Suprapubic skin (tissue), 4 donors: ENCODE measurements at regions not wholly inside any gene's neighbourhood (a gene's known extent, or its start where the extent isn't known, plus 50 kb on each side); places are given as distances from the start of the nearest gene placed in this dataset.
A peak's percentile ranks its signal among the peaks of the same experiment; 100 is the strongest.

ENCODE experiments used
- DNase-seq, 2 donors: peaks; one replicate each; pipeline ENCODE4 v3.0.0-alpha.2; 2019; ENCODE audit warnings: low spot score in 2 of 2
- H3K27ac ChIP-seq: fragments of 200-600 bp; sonication (generic); one replicate; pipeline ENCODE4 v1.5.1; 2019
- H3K27me3 ChIP-seq: fragments of 200-600 bp; sonication (generic); one replicate; pipeline ENCODE4 v1.5.1; 2019
- H3K36me3 ChIP-seq: fragments of 200-600 bp; sonication (generic); one replicate; pipeline ENCODE4 v1.5.1; 2019
- H3K4me1 ChIP-seq: fragments of 200-600 bp; sonication (generic); one replicate; pipeline ENCODE4 v1.5.1; 2019
- H3K4me3 ChIP-seq: fragments of 200-600 bp; sonication (generic); one replicate; pipeline ENCODE4 v1.5.1; 2019; ENCODE audit warnings: mild to moderate bottlenecking
- H3K9me3 ChIP-seq: fragments of 200-600 bp; sonication (generic); one replicate; pipeline ENCODE4 v1.5.1; 2019
- CTCF ChIP-seq, 2 donors: fragments of 200-600 bp in 1 of 2; fragments of 450-650 bp in 1 of 2; sonication (generic) in 1 of 2; IDR thresholded peaks; one replicate each; pipeline ENCODE4 v1.5.1; 2016 to 2019; ENCODE audit warnings: antibody characterized with exemption in 2 of 2, mild to moderate bottlenecking in 1 of 2, moderate library complexity in 1 of 2
- EP300 ChIP-seq: sonication (generic); formaldehyde crosslinking; IDR thresholded peaks from one replicate; pipeline ENCODE4 v1.6.1; 2017; ENCODE audit warnings: antibody characterized with exemption
- POLR2A ChIP-seq, 2 donors: fragments of 450-650 bp; IDR thresholded peaks; one replicate each; pipeline ENCODE4 v1.6.1; 2017; ENCODE audit warnings: antibody characterized with exemption in 2 of 2, mild to moderate bottlenecking in 2 of 2, moderate library complexity in 2 of 2
- POLR2AphosphoS5 ChIP-seq, 3 donors: sonication (generic); formaldehyde crosslinking; IDR thresholded peaks; one replicate each; pipeline ENCODE4 v1.6.1; 2017; ENCODE audit warnings: antibody characterized with exemption in 3 of 3
- WGBS: methylation state at CpG from one replicate; pipeline ENCODE4 v1.1.5; 2018; 5-methylcytosine and 5-hydroxymethylcytosine counted together

GRCh38 chr2:41129988-41130387 lies 678.1 kb upstream of the SLC8A1 start:
- no peak overlapping the region for H3K27ac ChIP-seq
- no peak overlapping the region for H3K4me3 ChIP-seq
- H3K36me3 ChIP-seq = no peaks in the 10 kb centered on the region
- no peaks in the 10 kb centered on the region for H3K4me1 ChIP-seq
- H3K9me3 ChIP-seq = no peaks in the 10 kb centered on the region
- 48% methylated on average over 3 of the region's 3 CpGs for WGBS
- H3K27me3 ChIP-seq = no peaks in the 10 kb centered on the region
- DNase-seq = no peak
- no peak for TF ChIP-seq POLR2A (IDR thresholded peaks at IDR 0.05)
- no peak for TF ChIP-seq CTCF (IDR thresholded peaks at IDR 0.05)
- peak; percentile 29 for TF ChIP-seq EP300
- no peak for TF ChIP-seq POLR2AphosphoS5 (IDR thresholded peaks at IDR 0.05)

- Histone ChIP-seq H3K9me3 (no peaks in the 10 kb centered on the region), H3K4me3 (no peak overlapping the region), H3K27me3 (no peaks in the 10 kb centered on the region), H3K27ac (no peak overlapping the region), H3K36me3 (no peaks in the 10 kb centered on the region), H3K4me1 (no peaks in the 10 kb centered on the region)
- no peak for TF ChIP-seq CTCF (IDR thresholded peaks at IDR 0.05)
- TF ChIP-seq EP300 = no peak
- no peak for DNase-seq
- 19% methylated on average over 1 of the region's 1 CpG for WGBS
Measured at GRCh38 chr2:41137031-41137430, 685.1 kb upstream of the SLC8A1 start.

GRCh38 chr2:41141146-41141791 lies 689.4 kb upstream of the SLC8A1 start:
- H3K27ac ChIP-seq = no peak overlapping the region
- TF ChIP-seq EP300 = no peak
- no peak for TF ChIP-seq POLR2AphosphoS5 (IDR thresholded peaks at IDR 0.05)
- no peak for TF ChIP-seq POLR2A (IDR thresholded peaks at IDR 0.05)
- no peak for TF ChIP-seq CTCF (IDR thresholded peaks at IDR 0.05)
- H3K9me3 ChIP-seq = no peaks in the 10 kb centered on the region
- H3K27me3 ChIP-seq = no peaks in the 10 kb centered on the region
- 98% methylated on average over 5 of the region's 5 CpGs for WGBS
- H3K4me1 ChIP-seq = no peaks in the 10 kb centered on the region
- no peak overlapping the region for H3K4me3 ChIP-seq
- no peaks in the 10 kb centered on the region for H3K36me3 ChIP-seq
- DNase-seq = no peak

GRCh38 chr2:41142478-41142877 lies 690.6 kb upstream of the SLC8A1 start:
- DNase-seq = no peak
- H3K9me3 ChIP-seq = no peaks in the 10 kb centered on the region
- H3K27me3 ChIP-seq = no peaks in the 10 kb centered on the region
- 27% methylated on average over 1 of the region's 1 CpG for WGBS
- no peaks in the 10 kb centered on the region for H3K4me1 ChIP-seq
- H3K27ac ChIP-seq = no peak overlapping the region
- no peaks in the 10 kb centered on the region for H3K36me3 ChIP-seq
- TF ChIP-seq CTCF (IDR thresholded peaks at IDR 0.05) (no peak), POLR2AphosphoS5 (IDR thresholded peaks at IDR 0.05) (no peak), EP300 (no peak)
- no peak overlapping the region for H3K4me3 ChIP-seq

GRCh38 chr2:41145066-41145465 lies 693.2 kb upstream of the SLC8A1 start:
- Histone ChIP-seq H3K4me3 (no peak overlapping the region), H3K27me3 (no peaks in the 10 kb centered on the region), H3K9me3 (no peaks in the 10 kb centered on the region), H3K36me3 (no peaks in the 10 kb centered on the region), H3K4me1 (no peaks in the 10 kb centered on the region), H3K27ac (no peak overlapping the region)
- TF ChIP-seq CTCF (IDR thresholded peaks at IDR 0.05) (no peak), POLR2A (IDR thresholded peaks at IDR 0.05) (no peak), EP300 (no peak), POLR2AphosphoS5 (IDR thresholded peaks at IDR 0.05) (no peak)
- DNase-seq = no peak
- WGBS = 96% methylated on average over 1 of the region's 1 CpG
